ENCODE measurements at regions not wholly inside any gene's neighbourhood (a gene's known extent, or its start where the extent isn't known, plus 50 kb on each side); places are given as distances from the start of the nearest gene placed in this dataset.

DNA sequence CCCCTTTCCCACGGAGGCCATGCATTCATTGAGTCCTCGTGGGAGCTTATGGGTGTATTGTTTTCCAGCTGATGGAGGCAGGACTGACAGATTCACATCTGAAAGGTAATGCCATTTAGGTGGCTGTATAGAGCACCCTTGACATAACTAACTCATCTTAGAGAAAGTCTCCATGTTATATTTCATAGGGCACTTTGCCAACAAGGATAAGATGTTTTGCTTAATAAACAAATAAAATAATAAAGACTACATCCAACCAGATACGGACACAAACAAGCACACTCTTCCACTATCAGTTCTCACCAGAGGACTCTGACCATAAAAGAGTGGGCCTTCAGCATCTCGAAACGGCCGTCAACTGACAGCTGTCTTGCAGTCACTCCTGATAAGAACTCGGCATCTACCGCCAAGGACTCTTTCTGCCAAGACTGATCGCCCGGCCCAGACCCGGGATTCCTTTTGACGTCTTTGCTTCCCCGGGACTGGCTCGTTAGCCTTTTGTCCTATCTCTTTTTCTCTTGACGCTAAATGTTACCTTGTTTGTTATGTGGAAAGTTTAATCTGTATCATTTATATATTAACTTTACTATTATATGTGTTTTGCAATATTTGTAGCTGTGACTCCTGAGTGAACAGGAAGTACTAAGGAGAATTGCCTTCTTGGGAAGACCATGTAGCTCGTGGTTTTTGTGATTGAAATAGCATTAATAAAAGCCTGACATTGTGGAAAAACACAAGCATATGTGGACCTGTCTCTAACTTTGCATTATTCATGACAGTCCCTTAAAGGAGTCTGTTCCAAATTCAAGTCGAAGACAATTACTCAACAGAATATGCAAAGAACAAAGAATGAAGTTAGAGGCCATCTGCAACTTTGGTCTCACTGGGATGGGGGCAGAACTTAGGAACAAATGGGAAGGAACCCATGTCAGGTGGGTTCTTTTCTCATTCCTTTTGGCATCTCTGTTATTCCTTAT lies 195.1 kb downstream of the LPIN1 start:
- POLR2A ChIA-PET, result no interaction called here
- no peak for ATAC-seq
- RAD21 ChIA-PET (ENCODE audit: low non-redundant PET in 1 of 2, low total read pairs in 2 of 2, uncharacterized antibody in 2 of 2, unreplicated experiment in 2 of 2), result no interaction called here
- Histone ChIP-seq H3K4me3 (replicated peaks in 1 of 2; ENCODE audit: low read depth in 1 of 2, low read length in 2 of 2) (no peak overlapping the region), H3K4me2 (ENCODE audit: low read length) (no peak overlapping the region), H3K27ac (ENCODE audit: low read depth, low read length) (no peak overlapping the region), H4K20me1 (ENCODE audit: insufficient read depth) (no peaks in the 10 kb centered on the region), H3K27me3 (ENCODE audit: insufficient read depth, low read length) (no peaks in the 10 kb centered on the region), H3K36me3 (ENCODE audit: control insufficient read depth in 1 of 2, insufficient read depth in 2 of 2, low read length in 2 of 2) (no peaks in the 10 kb centered on the region), H3K9me2 (ENCODE audit: insufficient read depth) (no peaks in the 10 kb centered on the region), H3K9me3 (ENCODE audit: control insufficient read depth in 1 of 2, insufficient read depth in 1 of 2, low read depth in 1 of 2, low read length in 2 of 2) (no peaks in the 10 kb centered on the region), H2AFZ (ENCODE audit: low read depth, low read length, poor library complexity, severe bottlenecking) (no peak overlapping the region), H3K4me1 (ENCODE audit: control insufficient read depth in 1 of 2, insufficient read depth in 2 of 2, low read length in 2 of 2) (no peaks in the 10 kb centered on the region), H3K79me2 (ENCODE audit: insufficient read depth, low read length) (no peaks in the 10 kb centered on the region), H3K9ac (ENCODE audit: low read length) (no peak overlapping the region)
- DNase-seq (ENCODE audit: low read depth, low spot score), result no peak
- no TSS peak for BruUV-seq (replicated peaks)
- intact Hi-C loops (cut with micrococcal nuclease), result no loop called here
- TF ChIP-seq ZNF274 (IDR thresholded peaks at IDR 0.05; ENCODE audit: low read depth, low read length), result no peak
- TF ChIP-seq SP1 (IDR thresholded peaks at IDR 0.05; ENCODE audit: low read depth), result no peak
- TF ChIP-seq, protein P1, sequence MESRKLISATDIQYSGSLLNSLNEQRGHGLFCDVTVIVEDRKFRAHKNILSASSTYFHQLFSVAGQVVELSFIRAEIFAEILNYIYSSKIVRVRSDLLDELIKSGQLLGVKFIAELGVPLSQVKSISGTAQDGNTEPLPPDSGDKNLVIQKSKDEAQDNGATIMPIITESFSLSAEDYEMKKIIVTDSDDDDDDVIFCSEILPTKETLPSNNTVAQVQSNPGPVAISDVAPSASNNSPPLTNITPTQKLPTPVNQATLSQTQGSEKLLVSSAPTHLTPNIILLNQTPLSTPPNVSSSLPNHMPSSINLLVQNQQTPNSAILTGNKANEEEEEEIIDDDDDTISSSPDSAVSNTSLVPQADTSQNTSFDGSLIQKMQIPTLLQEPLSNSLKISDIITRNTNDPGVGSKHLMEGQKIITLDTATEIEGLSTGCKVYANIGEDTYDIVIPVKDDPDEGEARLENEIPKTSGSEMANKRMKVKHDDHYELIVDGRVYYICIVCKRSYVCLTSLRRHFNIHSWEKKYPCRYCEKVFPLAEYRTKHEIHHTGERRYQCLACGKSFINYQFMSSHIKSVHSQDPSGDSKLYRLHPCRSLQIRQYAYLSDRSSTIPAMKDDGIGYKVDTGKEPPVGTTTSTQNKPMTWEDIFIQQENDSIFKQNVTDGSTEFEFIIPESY (IDR thresholded peaks at IDR 0.05; ENCODE audit: extremely low read depth, insufficient replicate concordance, low read length), result no peak
- TF ChIP-seq SRF (IDR thresholded peaks at IDR 0.05; ENCODE audit: low read depth), result no peak
- TF ChIP-seq, protein P2, sequence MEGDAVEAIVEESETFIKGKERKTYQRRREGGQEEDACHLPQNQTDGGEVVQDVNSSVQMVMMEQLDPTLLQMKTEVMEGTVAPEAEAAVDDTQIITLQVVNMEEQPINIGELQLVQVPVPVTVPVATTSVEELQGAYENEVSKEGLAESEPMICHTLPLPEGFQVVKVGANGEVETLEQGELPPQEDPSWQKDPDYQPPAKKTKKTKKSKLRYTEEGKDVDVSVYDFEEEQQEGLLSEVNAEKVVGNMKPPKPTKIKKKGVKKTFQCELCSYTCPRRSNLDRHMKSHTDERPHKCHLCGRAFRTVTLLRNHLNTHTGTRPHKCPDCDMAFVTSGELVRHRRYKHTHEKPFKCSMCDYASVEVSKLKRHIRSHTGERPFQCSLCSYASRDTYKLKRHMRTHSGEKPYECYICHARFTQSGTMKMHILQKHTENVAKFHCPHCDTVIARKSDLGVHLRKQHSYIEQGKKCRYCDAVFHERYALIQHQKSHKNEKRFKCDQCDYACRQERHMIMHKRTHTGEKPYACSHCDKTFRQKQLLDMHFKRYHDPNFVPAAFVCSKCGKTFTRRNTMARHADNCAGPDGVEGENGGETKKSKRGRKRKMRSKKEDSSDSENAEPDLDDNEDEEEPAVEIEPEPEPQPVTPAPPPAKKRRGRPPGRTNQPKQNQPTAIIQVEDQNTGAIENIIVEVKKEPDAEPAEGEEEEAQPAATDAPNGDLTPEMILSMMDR (IDR thresholded peaks at IDR 0.05 in 2 of 3, conservative IDR thresholded peaks at IDR 0.05 in 1 of 3; ENCODE audit: borderline replicate concordance in 1 of 3, insufficient read depth in 1 of 3, low read depth in 2 of 3, low read length in 2 of 3), result no peak
- no peak for TF ChIP-seq EZH2phosphoT487 (IDR thresholded peaks at IDR 0.05; ENCODE audit: borderline replicate concordance)
- TF ChIP-seq, protein P3, sequence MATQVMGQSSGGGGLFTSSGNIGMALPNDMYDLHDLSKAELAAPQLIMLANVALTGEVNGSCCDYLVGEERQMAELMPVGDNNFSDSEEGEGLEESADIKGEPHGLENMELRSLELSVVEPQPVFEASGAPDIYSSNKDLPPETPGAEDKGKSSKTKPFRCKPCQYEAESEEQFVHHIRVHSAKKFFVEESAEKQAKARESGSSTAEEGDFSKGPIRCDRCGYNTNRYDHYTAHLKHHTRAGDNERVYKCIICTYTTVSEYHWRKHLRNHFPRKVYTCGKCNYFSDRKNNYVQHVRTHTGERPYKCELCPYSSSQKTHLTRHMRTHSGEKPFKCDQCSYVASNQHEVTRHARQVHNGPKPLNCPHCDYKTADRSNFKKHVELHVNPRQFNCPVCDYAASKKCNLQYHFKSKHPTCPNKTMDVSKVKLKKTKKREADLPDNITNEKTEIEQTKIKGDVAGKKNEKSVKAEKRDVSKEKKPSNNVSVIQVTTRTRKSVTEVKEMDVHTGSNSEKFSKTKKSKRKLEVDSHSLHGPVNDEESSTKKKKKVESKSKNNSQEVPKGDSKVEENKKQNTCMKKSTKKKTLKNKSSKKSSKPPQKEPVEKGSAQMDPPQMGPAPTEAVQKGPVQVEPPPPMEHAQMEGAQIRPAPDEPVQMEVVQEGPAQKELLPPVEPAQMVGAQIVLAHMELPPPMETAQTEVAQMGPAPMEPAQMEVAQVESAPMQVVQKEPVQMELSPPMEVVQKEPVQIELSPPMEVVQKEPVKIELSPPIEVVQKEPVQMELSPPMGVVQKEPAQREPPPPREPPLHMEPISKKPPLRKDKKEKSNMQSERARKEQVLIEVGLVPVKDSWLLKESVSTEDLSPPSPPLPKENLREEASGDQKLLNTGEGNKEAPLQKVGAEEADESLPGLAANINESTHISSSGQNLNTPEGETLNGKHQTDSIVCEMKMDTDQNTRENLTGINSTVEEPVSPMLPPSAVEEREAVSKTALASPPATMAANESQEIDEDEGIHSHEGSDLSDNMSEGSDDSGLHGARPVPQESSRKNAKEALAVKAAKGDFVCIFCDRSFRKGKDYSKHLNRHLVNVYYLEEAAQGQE (IDR thresholded peaks at IDR 0.05; ENCODE audit: low read depth), result no peak
- TF ChIP-seq EGR1 (IDR thresholded peaks at IDR 0.05; ENCODE audit: low read depth), result no peak
- no peak for TF ChIP-seq ZFX (IDR thresholded peaks at IDR 0.05)
- no peak for TF ChIP-seq POLR2AphosphoS5 (IDR thresholded peaks at IDR 0.05; ENCODE audit: low read depth, low read length)
- TF ChIP-seq EZH2 (IDR thresholded peaks at IDR 0.05), result no peak
- no peak for TF ChIP-seq CBX3 (IDR thresholded peaks at IDR 0.05; ENCODE audit: low read depth)
- no peak for TF ChIP-seq SIN3A (IDR thresholded peaks at IDR 0.05; ENCODE audit: low read depth)
- TF ChIP-seq POLR2A (IDR thresholded peaks at IDR 0.05; ENCODE audit: borderline replicate concordance, extremely low read depth, insufficient read depth, insufficient read length), result no peak
- TF ChIP-seq JUND (IDR thresholded peaks at IDR 0.05), result no peak
- TF ChIP-seq ELF1 (IDR thresholded peaks at IDR 0.05; ENCODE audit: borderline replicate concordance, low read depth), result no peak
- TF ChIP-seq, protein P4, sequence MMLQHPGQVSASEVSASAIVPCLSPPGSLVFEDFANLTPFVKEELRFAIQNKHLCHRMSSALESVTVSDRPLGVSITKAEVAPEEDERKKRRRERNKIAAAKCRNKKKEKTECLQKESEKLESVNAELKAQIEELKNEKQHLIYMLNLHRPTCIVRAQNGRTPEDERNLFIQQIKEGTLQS (IDR thresholded peaks at IDR 0.05), result no peak
- TF ChIP-seq, protein P5, sequence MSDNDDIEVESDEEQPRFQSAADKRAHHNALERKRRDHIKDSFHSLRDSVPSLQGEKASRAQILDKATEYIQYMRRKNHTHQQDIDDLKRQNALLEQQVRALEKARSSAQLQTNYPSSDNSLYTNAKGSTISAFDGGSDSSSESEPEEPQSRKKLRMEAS (IDR thresholded peaks at IDR 0.05), result no peak
- no peak for TF ChIP-seq YY1 (IDR thresholded peaks at IDR 0.05; ENCODE audit: extremely low read depth, insufficient replicate concordance, low read depth, low read length)
- CTCF ChIA-PET, result no interaction called here
